HCT116 (cell line): ENCODE measurements at regions not wholly inside any gene's neighbourhood (a gene's known extent, or its start where the extent isn't known, plus 50 kb on each side); places are given as distances from the start of the nearest gene placed in this dataset.

ENCODE experiments used
- ATAC-seq: fragments of 200-7000 bp; cut with Tn5 transposase; 2 replicates; pipeline ENCODE4 v1.9.1; 2020; ENCODE audit warnings: mild to moderate bottlenecking, moderate library complexity
- BruUV-seq: library from RNA; stranded (reverse); fragments of 400-500 nt; replicated peaks from 2 replicates; lab custom pipeline; 2021; lab: Mats Ljungman, UMichigan
- CTCF ChIA-PET: fragments of 300-600 bp; sonication (Branson Sonifier 250); formaldehyde crosslinking; loops from one replicate; lab custom pipeline; 2021; ENCODE audit warnings: antibody characterized with exemption; lab: Charles Lee
- POLR2A ChIA-PET: fragments of 300-600, 350-600 bp; sonication (Branson Sonifier 250); formaldehyde crosslinking; loops from one replicate; lab custom pipeline; 2021; ENCODE audit warnings: antibody characterized with exemption; lab: Charles Lee
- RAD21 ChIA-PET, 2 experiments: fragments of 300-600 bp; sonication (Branson Sonifier 250); formaldehyde crosslinking; loops; one replicate each; lab custom pipeline; 2023; ENCODE audit warnings: low total read pairs in 2 of 2; ENCODE audit not compliant: uncharacterized antibody in 2 of 2, unreplicated experiment in 2 of 2, low non-redundant PET in 1 of 2; lab: Charles Lee
- DNase-seq: peaks from one replicate; pipeline ENCODE4 v3.0.0-alpha.2; 2010; ENCODE audit warnings: low read depth, low spot score
- H2AFZ ChIP-seq: fragments of 200-600 bp; shearing (Covaris generic), sonication (generic); 2 replicates; pipeline ENCODE4 v1.6.1; 2017; ENCODE audit warnings: low read depth, mixed run types, mixed read lengths, antibody characterized with exemption, low read length; ENCODE audit not compliant: poor library complexity, severe bottlenecking
- H3K27ac ChIP-seq: 2 replicates; pipeline ENCODE4 v1.5.1; 2012; ENCODE audit warnings: low read depth, low read length
- H3K27me3 ChIP-seq: fragments of 200-600 bp; sonication (generic); 2 replicates; pipeline ENCODE4 v1.6.1; 2016; ENCODE audit warnings: mixed run types, low read length, mixed read lengths; ENCODE audit not compliant: insufficient read depth
- H3K36me3 ChIP-seq, 2 experiments: fragments of 200-500 bp in 1 of 2; fragments of 200-600 bp in 1 of 2; sonication (Bioruptor generic) in 1 of 2; sonication (generic) in 1 of 2; 2 replicates each; pipeline versions ENCODE4 v1.5.1 to v1.6.1; 2014 to 2016; ENCODE audit warnings: low read length in 2 of 2, inconsistent platforms in 1 of 2, mixed read lengths in 1 of 2, mixed run types in 1 of 2; ENCODE audit not compliant: insufficient read depth in 2 of 2, control insufficient read depth in 1 of 2
- H3K4me1 ChIP-seq, 2 experiments: fragments of 200-600 bp in 1 of 2; sonication (generic) in 1 of 2; 2 replicates each; pipeline versions ENCODE4 v1.5.1 to v1.6.1; 2012 to 2017; ENCODE audit warnings: low read length in 2 of 2, inconsistent platforms in 1 of 2, mild to moderate bottlenecking in 1 of 2, mixed read lengths in 1 of 2, mixed run types in 1 of 2, moderate library complexity in 1 of 2; ENCODE audit not compliant: insufficient read depth in 2 of 2, control insufficient read depth in 1 of 2
- H3K4me2 ChIP-seq: fragments of 200-600 bp; sonication (generic); 2 replicates; pipeline ENCODE4 v1.6.1; 2017; ENCODE audit warnings: mixed run types, low read length, mixed read lengths
- H3K4me3 ChIP-seq, 2 experiments: fragments of 200-600 bp in 1 of 2; sonication (generic) in 1 of 2; replicated peaks in 1 of 2; 2 replicates each; pipeline ENCODE4 v1.5.1; 2011 to 2016; ENCODE audit warnings: low read length in 2 of 2, control low read depth in 1 of 2, low read depth in 1 of 2, mild to moderate bottlenecking in 1 of 2, mixed read lengths in 1 of 2, mixed run types in 1 of 2
- H3K79me2 ChIP-seq: fragments of 200-600 bp; sonication (generic); 2 replicates; pipeline ENCODE4 v1.6.1; 2017; ENCODE audit warnings: mild to moderate bottlenecking, mixed run types, low read length, moderate library complexity, mixed read lengths; ENCODE audit not compliant: insufficient read depth
- H3K9ac ChIP-seq: fragments of 200-600 bp; sonication (generic); 2 replicates; pipeline ENCODE4 v1.6.1; 2016; ENCODE audit warnings: low read length, mixed read lengths
- H3K9me2 ChIP-seq: fragments of 200-600 bp; sonication (generic), shearing (Covaris generic); 2 replicates; pipeline ENCODE4 v1.6.1; 2017; ENCODE audit warnings: mixed run types, mild to moderate bottlenecking, moderate library complexity; ENCODE audit not compliant: insufficient read depth
- H3K9me3 ChIP-seq, 2 experiments: fragments of 200-500 bp in 1 of 2; fragments of 200-600 bp in 1 of 2; sonication (Bioruptor generic) in 1 of 2; sonication (generic) in 1 of 2; 2 replicates each; pipeline ENCODE4 v1.6.1; 2014 to 2017; ENCODE audit warnings: low read length in 2 of 2, mixed read lengths in 2 of 2, inconsistent platforms in 1 of 2, low read depth in 1 of 2, mild to moderate bottlenecking in 1 of 2, mixed run types in 1 of 2, moderate library complexity in 1 of 2; ENCODE audit not compliant: control insufficient read depth in 1 of 2, insufficient read depth in 1 of 2
- H4K20me1 ChIP-seq: fragments of 200-600 bp; sonication (generic), shearing (Covaris generic); 2 replicates; pipeline ENCODE4 v1.6.1; 2017; ENCODE audit warnings: mixed run types, mild to moderate bottlenecking, moderate library complexity; ENCODE audit not compliant: insufficient read depth
- CBX3 ChIP-seq: IDR thresholded peaks from 2 replicates; pipeline ENCODE4 v1.6.1; 2012; ENCODE audit warnings: low read depth
- EGR1 ChIP-seq: IDR thresholded peaks from 2 replicates; pipeline ENCODE4 v1.6.1; 2012; ENCODE audit warnings: low read depth
- EZH2phosphoT487 ChIP-seq: fragments of 200-600 bp; IDR thresholded peaks from 2 replicates; pipeline ENCODE4 v1.6.1; 2018; ENCODE audit warnings: antibody characterized with exemption, borderline replicate concordance
- JUND ChIP-seq: IDR thresholded peaks from 2 replicates; pipeline ENCODE4 v1.6.1; 2012
- POLR2AphosphoS5 ChIP-seq: IDR thresholded peaks from 2 replicates; pipeline ENCODE4 v1.6.1; 2011; ENCODE audit warnings: mild to moderate bottlenecking, low read depth, low read length, moderate library complexity
- RAD21 ChIP-seq: IDR thresholded peaks from 2 replicates; pipeline ENCODE4 v1.6.1; 2012; ENCODE audit warnings: low read depth, mild to moderate bottlenecking
- SP1 ChIP-seq: IDR thresholded peaks from 2 replicates; pipeline ENCODE4 v1.6.1; 2012; ENCODE audit warnings: low read depth
- SRF ChIP-seq: IDR thresholded peaks from 2 replicates; pipeline ENCODE4 v1.6.1; 2012; ENCODE audit warnings: low read depth
- TCF7L2 ChIP-seq: IDR thresholded peaks from 2 replicates; pipeline ENCODE4 v1.7.0; 2011; ENCODE audit warnings: borderline replicate concordance, inconsistent platforms; ENCODE audit not compliant: insufficient read depth, insufficient read length; ENCODE audit errors: extremely low read depth
- ZFX ChIP-seq: fragments of 450-650 bp; IDR thresholded peaks from 2 replicates; pipeline ENCODE4 v1.6.1; 2017
- intact Hi-C: fragments of 100-400 bp; cut with micrococcal nuclease; formaldehyde crosslinking; loops from 2 replicates; pipeline ENCODE4 v1.10.0; 2022
- TF ChIP-seq, protein P1 (sequence below): IDR thresholded peaks from 2 replicates; pipeline ENCODE4 v1.6.1; 2012; ENCODE audit warnings: low read depth
- TF ChIP-seq, protein P2 (sequence below): IDR thresholded peaks from 2 replicates; pipeline ENCODE4 v1.6.1; 2012

DNA sequence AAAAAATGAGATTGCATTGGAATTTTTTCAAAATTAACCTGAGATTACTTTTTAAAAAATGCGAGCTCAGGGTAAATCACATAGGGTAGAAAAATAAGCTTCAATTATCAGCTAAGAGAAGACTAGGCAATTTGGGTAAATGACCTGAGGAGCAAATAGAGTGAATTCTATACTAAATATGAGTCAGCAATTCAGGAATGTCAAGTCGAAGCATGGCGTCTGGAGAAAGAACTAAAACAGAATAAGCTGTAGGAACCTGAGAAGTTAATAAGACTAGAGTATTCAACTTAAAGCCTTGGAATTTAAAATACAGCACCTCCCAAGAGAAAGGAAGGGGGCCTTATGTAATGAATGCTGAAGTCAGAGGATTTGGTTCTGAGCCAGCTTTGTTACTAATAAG is 487.0 kb downstream of the SUCLG1 start:
- TF ChIP-seq ZFX (no peak), JUND (no peak), SRF (no peak), SP1 (no peak), EZH2phosphoT487 (no peak), TCF7L2 (no peak), POLR2AphosphoS5 (no peak), CBX3 (no peak), EGR1 (no peak), RAD21 (no peak)
- TF ChIP-seq, protein P1, sequence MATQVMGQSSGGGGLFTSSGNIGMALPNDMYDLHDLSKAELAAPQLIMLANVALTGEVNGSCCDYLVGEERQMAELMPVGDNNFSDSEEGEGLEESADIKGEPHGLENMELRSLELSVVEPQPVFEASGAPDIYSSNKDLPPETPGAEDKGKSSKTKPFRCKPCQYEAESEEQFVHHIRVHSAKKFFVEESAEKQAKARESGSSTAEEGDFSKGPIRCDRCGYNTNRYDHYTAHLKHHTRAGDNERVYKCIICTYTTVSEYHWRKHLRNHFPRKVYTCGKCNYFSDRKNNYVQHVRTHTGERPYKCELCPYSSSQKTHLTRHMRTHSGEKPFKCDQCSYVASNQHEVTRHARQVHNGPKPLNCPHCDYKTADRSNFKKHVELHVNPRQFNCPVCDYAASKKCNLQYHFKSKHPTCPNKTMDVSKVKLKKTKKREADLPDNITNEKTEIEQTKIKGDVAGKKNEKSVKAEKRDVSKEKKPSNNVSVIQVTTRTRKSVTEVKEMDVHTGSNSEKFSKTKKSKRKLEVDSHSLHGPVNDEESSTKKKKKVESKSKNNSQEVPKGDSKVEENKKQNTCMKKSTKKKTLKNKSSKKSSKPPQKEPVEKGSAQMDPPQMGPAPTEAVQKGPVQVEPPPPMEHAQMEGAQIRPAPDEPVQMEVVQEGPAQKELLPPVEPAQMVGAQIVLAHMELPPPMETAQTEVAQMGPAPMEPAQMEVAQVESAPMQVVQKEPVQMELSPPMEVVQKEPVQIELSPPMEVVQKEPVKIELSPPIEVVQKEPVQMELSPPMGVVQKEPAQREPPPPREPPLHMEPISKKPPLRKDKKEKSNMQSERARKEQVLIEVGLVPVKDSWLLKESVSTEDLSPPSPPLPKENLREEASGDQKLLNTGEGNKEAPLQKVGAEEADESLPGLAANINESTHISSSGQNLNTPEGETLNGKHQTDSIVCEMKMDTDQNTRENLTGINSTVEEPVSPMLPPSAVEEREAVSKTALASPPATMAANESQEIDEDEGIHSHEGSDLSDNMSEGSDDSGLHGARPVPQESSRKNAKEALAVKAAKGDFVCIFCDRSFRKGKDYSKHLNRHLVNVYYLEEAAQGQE: no peak
- TF ChIP-seq, protein P2, sequence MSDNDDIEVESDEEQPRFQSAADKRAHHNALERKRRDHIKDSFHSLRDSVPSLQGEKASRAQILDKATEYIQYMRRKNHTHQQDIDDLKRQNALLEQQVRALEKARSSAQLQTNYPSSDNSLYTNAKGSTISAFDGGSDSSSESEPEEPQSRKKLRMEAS: no peak
- Histone ChIP-seq H3K9me3 (no peaks in the 10 kb centered on the region), H3K9ac (no peak overlapping the region), H3K36me3 (no peaks in the 10 kb centered on the region), H3K9me2 (no peaks in the 10 kb centered on the region), H2AFZ (no peak overlapping the region), H3K4me3 (no peak overlapping the region), H4K20me1 (no peaks in the 10 kb centered on the region), H3K4me2 (no peak overlapping the region), H3K4me1 (no peaks in the 10 kb centered on the region), H3K27ac (no peak overlapping the region), H3K79me2 (no peaks in the 10 kb centered on the region), H3K27me3 (no peaks in the 10 kb centered on the region)
- no TSS peak for BruUV-seq
- POLR2A ChIA-PET: interaction anchor here (0.6 kb wide), 1 partner anchor 117 kb away, joined by 3 read pairs; no protein-coding TSS in a partner anchor
- intact Hi-C loops: no loop called here
- ATAC-seq (no peak), DNase-seq (no peak)
- CTCF ChIA-PET: interaction anchor here (1.3 kb wide), 1 partner anchor 331 kb away, joined by 4 read pairs; no protein-coding TSS in a partner anchor
- RAD21 ChIA-PET: no interaction called here
